ENCODE measurements at regions not wholly inside any gene's neighbourhood (a gene's known extent, or its start where the extent isn't known, plus 50 kb on each side); places are given as distances from the start of the nearest gene placed in this dataset.

GRCh38 chr7:49308787-49309186, 384.4 kb downstream of the CDC14C start:
- Histone ChIP-seq H3K9me3 (no peaks in the 10 kb centered on the region), H3K4me1 (no peaks in the 10 kb centered on the region), H3K27me3 (no peaks in the 10 kb centered on the region), H3K36me3 (no peaks in the 10 kb centered on the region), H3K27ac (no peak overlapping the region), H3K4me3 (no peak overlapping the region)
- intact Hi-C loops (cut with DNase I; ENCODE audit: low total_unique reads): no loop called here
- in situ Hi-C loops (cut with MboI; ENCODE audit: low sequenced_read_pairs in 4 of 4): no loop called here
- no peak for TF ChIP-seq POLR2A (IDR thresholded peaks at IDR 0.05)
- DNase-seq: no peak
- no peak for ATAC-seq

- no peak overlapping the region for H3K27ac ChIP-seq
- ATAC-seq (no peak), DNase-seq (no peak)
- H3K4me1 ChIP-seq: no peaks in the 10 kb centered on the region
- intact Hi-C loops (cut with DNase I; ENCODE audit: low total_unique reads): no loop called here
- H3K27me3 ChIP-seq: no peaks in the 10 kb centered on the region
- TF ChIP-seq POLR2A (IDR thresholded peaks at IDR 0.05) (no peak), CTCF (IDR thresholded peaks at IDR 0.05 in 4 of 5, conservative IDR thresholded peaks at IDR 0.05 in 1 of 5) (no peak)
- H3K9me3 ChIP-seq: no peaks in the 10 kb centered on the region
- in situ Hi-C loops (cut with MboI; ENCODE audit: low sequenced_read_pairs in 4 of 4): no loop called here
- H3K36me3 ChIP-seq: no peaks in the 10 kb centered on the region
- no peak overlapping the region for H3K4me3 ChIP-seq
Observed at GRCh38 chr7:49320083-49320482, 395.7 kb downstream of the CDC14C start.

GRCh38 chr7:49321843-49322242, 397.5 kb downstream of the CDC14C start:
- Histone ChIP-seq H3K36me3 (no peaks in the 10 kb centered on the region), H3K27me3 (no peaks in the 10 kb centered on the region), H3K27ac (no peak overlapping the region), H3K4me1 (no peaks in the 10 kb centered on the region), H3K9me3 (no peaks in the 10 kb centered on the region), H3K4me3 (no peak overlapping the region)
- no peak for TF ChIP-seq CTCF (IDR thresholded peaks at IDR 0.05 in 4 of 5, conservative IDR thresholded peaks at IDR 0.05 in 1 of 5)
- TF ChIP-seq POLR2A (IDR thresholded peaks at IDR 0.05): no peak
- intact Hi-C loops (cut with DNase I; ENCODE audit: low total_unique reads): no loop called here
- ATAC-seq (no peak), DNase-seq (no peak)
- in situ Hi-C loops (cut with MboI; ENCODE audit: low sequenced_read_pairs in 4 of 4): no loop called here

GRCh38 chr7:49322476-49322875, 398.1 kb downstream of the CDC14C start:
- in situ Hi-C loops (cut with MboI; ENCODE audit: low sequenced_read_pairs in 4 of 4): no loop called here
- intact Hi-C loops (cut with DNase I; ENCODE audit: low total_unique reads): no loop called here

GRCh38 chr7:49324040-49324439, 399.7 kb downstream of the CDC14C start:
- no peak for DNase-seq
- no peaks in the 10 kb centered on the region for H3K36me3 ChIP-seq
- H3K4me1 ChIP-seq: no peaks in the 10 kb centered on the region
- TF ChIP-seq POLR2A (IDR thresholded peaks at IDR 0.05) (no peak), CTCF (IDR thresholded peaks at IDR 0.05 in 4 of 5, conservative IDR thresholded peaks at IDR 0.05 in 1 of 5) (no peak)
- no peaks in the 10 kb centered on the region for H3K9me3 ChIP-seq
- no peak for ATAC-seq
- no peak overlapping the region for H3K4me3 ChIP-seq
- intact Hi-C loops (cut with DNase I; ENCODE audit: low total_unique reads): no loop called here
- H3K27me3 ChIP-seq: no peaks in the 10 kb centered on the region
- in situ Hi-C loops (cut with MboI; ENCODE audit: low sequenced_read_pairs in 4 of 4): no loop called here
- no peak overlapping the region for H3K27ac ChIP-seq

More at GRCh38 chr7:49322476-49322875, 398.1 kb downstream of the CDC14C start:
- TF ChIP-seq POLR2A (IDR thresholded peaks at IDR 0.05) (no peak), CTCF (IDR thresholded peaks at IDR 0.05 in 4 of 5, conservative IDR thresholded peaks at IDR 0.05 in 1 of 5) (no peak)
- no peaks in the 10 kb centered on the region for H3K36me3 ChIP-seq
- no peak overlapping the region for H3K27ac ChIP-seq
- no peak overlapping the region for H3K4me3 ChIP-seq
- H3K9me3 ChIP-seq: no peaks in the 10 kb centered on the region
- H3K27me3 ChIP-seq: no peaks in the 10 kb centered on the region
- ATAC-seq (no peak), DNase-seq (no peak)
- H3K4me1 ChIP-seq: no peaks in the 10 kb centered on the region
